SK-N-MC (cell line): ENCODE measurements at regions not wholly inside any gene's neighbourhood (a gene's known extent, or its start where the extent isn't known, plus 50 kb on each side); places are given as distances from the start of the nearest gene placed in this dataset.

ENCODE experiments used
- EZH2 ChIP-seq: fragments of 200-600 bp; sonication (generic); IDR thresholded peaks from one replicate; pipeline ENCODE4 v1.6.1; 2017; ENCODE audit warnings: antibody characterized with exemption
- FOXP2 ChIP-seq: optimal IDR thresholded peaks from 2 replicates; pipeline ENCODE3; 2011; ENCODE audit warnings: mild to moderate bottlenecking, moderate library complexity; ENCODE audit not compliant: insufficient read depth; ENCODE audit errors: extremely low read length, control extremely low read depth
- POLR2AphosphoS5 ChIP-seq: IDR thresholded peaks from 2 replicates; pipeline ENCODE4 v1.6.1; 2012; ENCODE audit warnings: mild to moderate bottlenecking, low read depth, low read length, borderline replicate concordance

GRCh38 chr6:168193816-168194721, 115.1 kb upstream of the FRMD1 start:
- TF ChIP-seq EZH2 = no peak
- TF ChIP-seq POLR2AphosphoS5 = no peak
- no peak for TF ChIP-seq FOXP2
